ENCODE measurements at regions not wholly inside any gene's neighbourhood (a gene's known extent, or its start where the extent isn't known, plus 50 kb on each side); places are given as distances from the start of the nearest gene placed in this dataset.

GRCh38 chr6:142685852-142686506 is 259.0 kb downstream of the HIVEP2 start:
- Histone ChIP-seq H2AFZ (no peak overlapping the region; the same call in 1 of the 2 replicates), H3K4me1 (ENCODE audit: insufficient read depth) (no peaks in the 10 kb centered on the region), H4K20me1 (replicated peaks; ENCODE audit: insufficient read depth) (no peaks in the 10 kb centered on the region), H3K36me3 (ENCODE audit: insufficient read depth) (no peaks in the 10 kb centered on the region), H3K4me2 (no peak overlapping the region), H3K27ac (ENCODE audit: low read depth) (no peak overlapping the region), H3K9me2 (ENCODE audit: insufficient read depth) (peaks cover 20% of the 10 kb centered on the region), H3K27me3 (ENCODE audit: insufficient read depth) (no peaks in the 10 kb centered on the region), H3K79me2 (replicated peaks; ENCODE audit: insufficient read depth) (no peaks in the 10 kb centered on the region), H3F3A (replicated peaks; ENCODE audit: low read depth) (no peaks in the 10 kb centered on the region), H3K4me3 (no peak overlapping the region)
- no peak overlapping the region for H3K4me3 Mint-ChIP-seq
- H3K9me3 Mint-ChIP-seq = no peaks in the 10 kb centered on the region; the same call in 2 of the 3 replicates
- H3K27me3 Mint-ChIP-seq (ENCODE audit: insufficient read depth, low read depth, poor library complexity) = no peaks in the 10 kb centered on the region
- TF ChIP-seq EZH2phosphoT487 (IDR thresholded peaks at IDR 0.05; ENCODE audit: unreplicated experiment) (no peak), STAT1 (IDR thresholded peaks at IDR 0.05; ENCODE audit: unreplicated experiment) (no peak), NANOG (IDR thresholded peaks at IDR 0.05; ENCODE audit: borderline replicate concordance) (no peak), REST (IDR thresholded peaks at IDR 0.05; ENCODE audit: unreplicated experiment) (no peak), ZNF331 (CRISPR knock-in tag; IDR thresholded peaks at IDR 0.05; ENCODE audit: low read depth) (no peak), JUNB (IDR thresholded peaks at IDR 0.05; ENCODE audit: unreplicated experiment) (no peak), POLR2AphosphoS5 (IDR thresholded peaks at IDR 0.05; ENCODE audit: low read depth) (no peak), EZH2 (IDR thresholded peaks at IDR 0.05; ENCODE audit: low read depth, unreplicated experiment) (no peak), ETS1 (IDR thresholded peaks at IDR 0.05) (no peak), ZNF462 (CRISPR knock-in tag; IDR thresholded peaks at IDR 0.05) (no peak), ZNF114 (CRISPR knock-in tag; IDR thresholded peaks at IDR 0.05) (no peak), CREB1 (CRISPR knock-in tag; IDR thresholded peaks at IDR 0.05; ENCODE audit: low read depth) (no peak), CTCF (conservative IDR thresholded peaks at IDR 0.05; ENCODE audit: low read depth in 2 of 2) (no peak)
- no peak overlapping the region for H3K27ac Mint-ChIP-seq
- H3K4me1 Mint-ChIP-seq = no peaks in the 10 kb centered on the region
- ATAC-seq (no peak), DNase-seq (ENCODE audit: low spot score) (no peak)
- peaks cover 3% of the 10 kb centered on the region; the same call in 1 of the 3 replicates for H3K36me3 Mint-ChIP-seq (ENCODE audit: low read depth)
